Mesendoderm (in vitro differentiated cells): ENCODE measurements at regions not wholly inside any gene's neighbourhood (a gene's known extent, or its start where the extent isn't known, plus 50 kb on each side); places are given as distances from the start of the nearest gene placed in this dataset.
A peak's percentile ranks its signal among the peaks of the same experiment; 100 is the strongest.

Source experiments
- DNase-seq: peaks from one replicate; pipeline ENCODE4 v3.0.0; 2013
- H2AK5ac ChIP-seq: 2 replicates; pipeline ENCODE4 v1.6.1; 2013; ENCODE audit warnings: low read length, inconsistent platforms
- H2BK120ac ChIP-seq: 2 replicates; pipeline ENCODE4 v1.6.1; 2013; ENCODE audit warnings: low read depth, mild to moderate bottlenecking, low read length, moderate library complexity, mixed read lengths
- H2BK15ac ChIP-seq: replicated peaks from 2 replicates; pipeline ENCODE4 v1.6.1; 2013; ENCODE audit warnings: low read depth, mild to moderate bottlenecking, moderate library complexity
- H2BK5ac ChIP-seq: 2 replicates; pipeline ENCODE4 v1.6.1; 2013; ENCODE audit warnings: low read length, inconsistent platforms
- H3K18ac ChIP-seq: 2 replicates; pipeline ENCODE4 v1.6.1; 2013; ENCODE audit warnings: mild to moderate bottlenecking, low read length, mixed read lengths
- H3K23ac ChIP-seq: one replicate; pipeline ENCODE4 v1.6.1; 2013; ENCODE audit warnings: low read length
- H3K27ac ChIP-seq: 2 replicates; pipeline ENCODE4 v1.5.1; 2013; ENCODE audit warnings: low read depth, mild to moderate bottlenecking, inconsistent platforms, low read length, moderate library complexity
- H3K27me3 ChIP-seq: 2 replicates; pipeline ENCODE4 v1.6.1; 2013; ENCODE audit warnings: low read length, control low read depth, mild to moderate bottlenecking, inconsistent platforms; ENCODE audit not compliant: insufficient read depth, poor library complexity
- H3K36me3 ChIP-seq: 2 replicates; pipeline ENCODE4 v1.6.1; 2013; ENCODE audit warnings: low read length, inconsistent platforms; ENCODE audit not compliant: control insufficient read depth, insufficient read depth
- H3K4ac ChIP-seq: one replicate; pipeline ENCODE4 v1.6.1; 2013; ENCODE audit warnings: low read depth, mild to moderate bottlenecking, low read length, moderate library complexity
- H3K4me1 ChIP-seq: 2 replicates; pipeline ENCODE4 v1.6.1; 2013; ENCODE audit warnings: low read depth, low read length, inconsistent platforms; ENCODE audit not compliant: control insufficient read depth
- H3K4me2 ChIP-seq: 2 replicates; pipeline ENCODE4 v1.6.1; 2013; ENCODE audit warnings: low read length
- H3K4me3 ChIP-seq: 2 replicates; pipeline ENCODE4 v1.5.1; 2013; ENCODE audit warnings: mild to moderate bottlenecking, low read length
- H3K56ac ChIP-seq: one replicate; pipeline ENCODE4 v1.6.1; 2013; ENCODE audit warnings: low read length
- H3K79me1 ChIP-seq: 2 replicates; pipeline ENCODE4 v1.6.1; 2013; ENCODE audit warnings: low read length, inconsistent platforms
- H3K79me2 ChIP-seq: 2 replicates; pipeline ENCODE4 v1.6.1; 2013; ENCODE audit warnings: mild to moderate bottlenecking, low read length; ENCODE audit not compliant: control insufficient read depth, insufficient read depth
- H3K9ac ChIP-seq: 2 replicates; pipeline ENCODE4 v1.6.1; 2013; ENCODE audit warnings: low read length, inconsistent platforms
- H4K5ac ChIP-seq: one replicate; pipeline ENCODE4 v1.6.1; 2013; ENCODE audit warnings: low read length
- H4K8ac ChIP-seq: one replicate; pipeline ENCODE4 v1.6.1; 2013; ENCODE audit warnings: low read depth, mild to moderate bottlenecking, control low read depth, low read length, moderate library complexity
- WGBS: extraction: QIAGEN DNeasy Blood & Tissue Kit; methylation state at CpG from one replicate; pipeline ENCODE4 v1.1.7; 2013; ENCODE audit warnings: low lambda C conversion rate, missing lambda C conversion rate; ENCODE audit not compliant: insufficient coverage; ENCODE audit errors: extremely low coverage; 5-methylcytosine and 5-hydroxymethylcytosine counted together

DNA sequence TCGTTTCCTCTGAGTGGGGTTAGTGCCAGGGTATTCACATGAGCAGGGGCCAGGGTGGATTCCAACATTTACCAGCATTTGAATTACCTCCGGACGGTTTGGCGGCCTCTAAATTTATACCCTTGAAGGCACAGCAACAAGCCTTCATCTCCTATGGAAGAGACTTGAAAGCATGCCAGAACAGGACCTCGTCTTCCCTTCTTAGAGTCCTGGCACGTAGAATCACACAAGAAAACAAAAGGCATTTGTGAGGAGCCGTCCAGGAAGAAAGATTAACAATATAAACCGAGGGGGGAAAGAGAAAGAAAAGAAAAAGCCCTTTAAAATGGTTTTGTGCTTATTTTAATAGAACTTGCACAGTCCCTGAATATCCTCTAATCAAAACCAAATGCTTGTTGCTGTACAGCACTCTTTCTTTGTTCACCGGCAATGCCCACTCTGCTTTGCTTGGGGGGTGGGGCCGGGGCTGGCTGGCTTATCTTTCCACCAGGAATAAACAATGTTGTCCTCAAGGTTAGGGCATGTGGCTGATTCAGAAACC lies 575.8 kb upstream of the ZNF462 start:
- Histone ChIP-seq H3K27me3 (no peaks in the 10 kb centered on the region), H2BK120ac (no peak overlapping the region), H3K18ac (peak overlapping the region; percentile 68), H2AK5ac (no peak overlapping the region), H3K9ac (no peak overlapping the region), H3K27ac (no peak overlapping the region), H2BK5ac (no peak overlapping the region), H3K4me2 (no peak overlapping the region), H3K56ac (peak overlapping the region; percentile 6), H3K79me2 (no peaks in the 10 kb centered on the region), H3K4me1 (no peaks in the 10 kb centered on the region), H3K36me3 (no peaks in the 10 kb centered on the region), H3K79me1 (no peaks in the 10 kb centered on the region), H4K8ac (no peak overlapping the region), H3K23ac (no peak overlapping the region), H3K4ac (no peak overlapping the region), H2BK15ac (no peak overlapping the region), H3K4me3 (no peak overlapping the region), H4K5ac (no peak overlapping the region)
- no peak for DNase-seq
- no CpG with 5 or more reads among the region's 10 CpGs for WGBS

GRCh38 chr9:106287731-106288130 lies 575.2 kb upstream of the ZNF462 start:
- H3K4me2 ChIP-seq = no peak overlapping the region
- no peak overlapping the region for H2AK5ac ChIP-seq
- H3K4me3 ChIP-seq = no peak overlapping the region
- no peaks in the 10 kb centered on the region for H3K4me1 ChIP-seq
- H4K8ac ChIP-seq = no peak overlapping the region
- H3K9ac ChIP-seq = no peak overlapping the region
- no peaks in the 10 kb centered on the region for H3K79me2 ChIP-seq
- H2BK5ac ChIP-seq = no peak overlapping the region
- H2BK120ac ChIP-seq = no peak overlapping the region
- H3K27ac ChIP-seq = no peak overlapping the region
- H3K4ac ChIP-seq = no peak overlapping the region
- H4K5ac ChIP-seq = no peak overlapping the region
- H3K27me3 ChIP-seq = no peaks in the 10 kb centered on the region
- no peak overlapping the region for H3K18ac ChIP-seq
- no peak overlapping the region for H2BK15ac ChIP-seq
- H3K23ac ChIP-seq = no peak overlapping the region
- no peak overlapping the region for H3K56ac ChIP-seq
- no peak for DNase-seq
- H3K36me3 ChIP-seq = no peaks in the 10 kb centered on the region
- no peaks in the 10 kb centered on the region for H3K79me1 ChIP-seq
- WGBS = no CpG with 5 or more reads among the region's 9 CpGs

DNA sequence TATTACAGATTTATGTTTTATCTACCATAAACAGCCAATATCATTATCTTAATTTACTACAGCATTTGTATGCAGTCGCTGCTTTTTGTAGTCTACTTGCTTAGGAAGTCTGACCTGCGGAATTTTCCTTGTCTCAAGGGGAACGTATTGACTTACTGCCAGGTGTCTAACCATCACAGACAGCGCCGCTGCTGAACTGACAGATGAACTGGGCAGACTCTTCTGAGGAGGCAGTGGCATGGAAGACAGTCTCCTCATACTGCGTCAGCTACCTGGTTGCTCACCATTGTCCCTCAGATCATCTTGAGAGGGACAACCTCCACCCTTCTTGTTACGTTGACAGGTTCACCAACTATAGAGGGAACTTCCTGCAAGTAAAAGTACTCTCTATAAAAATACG lies 574.3 kb upstream of the ZNF462 start:
- Histone ChIP-seq H2BK120ac (no peak overlapping the region), H3K18ac (no peak overlapping the region), H3K56ac (no peak overlapping the region), H3K4me2 (no peak overlapping the region), H3K23ac (no peak overlapping the region), H3K27ac (no peak overlapping the region), H3K9ac (no peak overlapping the region), H2BK15ac (no peak overlapping the region), H3K4me1 (no peaks in the 10 kb centered on the region), H3K79me2 (no peaks in the 10 kb centered on the region), H2BK5ac (no peak overlapping the region), H3K27me3 (no peaks in the 10 kb centered on the region), H3K4me3 (no peak overlapping the region), H3K36me3 (no peaks in the 10 kb centered on the region), H2AK5ac (no peak overlapping the region), H4K5ac (no peak overlapping the region), H3K79me1 (no peaks in the 10 kb centered on the region), H3K4ac (no peak overlapping the region), H4K8ac (no peak overlapping the region)
- WGBS = no CpG with 5 or more reads among the region's 8 CpGs
- no peak for DNase-seq

DNA sequence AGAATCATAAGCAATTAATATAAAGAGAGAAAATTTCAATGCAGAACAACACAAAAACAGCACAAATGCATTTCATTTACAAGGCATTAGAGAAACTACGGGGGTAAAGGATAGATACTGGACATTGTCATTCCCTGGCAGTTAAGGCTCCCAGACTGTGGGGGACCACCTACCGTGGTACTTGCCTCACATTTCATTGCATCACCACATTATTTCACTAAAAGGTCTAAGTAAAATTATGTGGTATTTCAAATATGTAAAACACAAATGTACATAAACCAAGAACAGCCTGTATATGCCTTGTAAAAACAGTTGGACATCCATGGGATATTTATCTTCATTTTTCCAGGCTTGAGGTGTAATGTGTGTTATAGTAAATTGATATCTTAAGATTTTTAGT lies 571.2 kb upstream of the ZNF462 start:
- H3K4me3 ChIP-seq = no peak overlapping the region
- no peaks in the 10 kb centered on the region for H3K4me1 ChIP-seq
- no peak overlapping the region for H3K23ac ChIP-seq
- no peak overlapping the region for H4K5ac ChIP-seq
- no peak overlapping the region for H3K4ac ChIP-seq
- H2AK5ac ChIP-seq = no peak overlapping the region
- H3K79me1 ChIP-seq = no peaks in the 10 kb centered on the region
- no peak for DNase-seq
- no peaks in the 10 kb centered on the region for H3K36me3 ChIP-seq
- no peak overlapping the region for H3K9ac ChIP-seq
- H4K8ac ChIP-seq = no peak overlapping the region
- WGBS = no CpG with 5 or more reads among the region's 2 CpGs
- H2BK120ac ChIP-seq = no peak overlapping the region
- no peak overlapping the region for H2BK15ac ChIP-seq
- H3K27ac ChIP-seq = no peak overlapping the region
- H3K27me3 ChIP-seq = no peaks in the 10 kb centered on the region
- H3K79me2 ChIP-seq = no peaks in the 10 kb centered on the region
- H3K4me2 ChIP-seq = no peak overlapping the region
- H3K18ac ChIP-seq = no peak overlapping the region
- no peak overlapping the region for H2BK5ac ChIP-seq
- no peak overlapping the region for H3K56ac ChIP-seq

DNA sequence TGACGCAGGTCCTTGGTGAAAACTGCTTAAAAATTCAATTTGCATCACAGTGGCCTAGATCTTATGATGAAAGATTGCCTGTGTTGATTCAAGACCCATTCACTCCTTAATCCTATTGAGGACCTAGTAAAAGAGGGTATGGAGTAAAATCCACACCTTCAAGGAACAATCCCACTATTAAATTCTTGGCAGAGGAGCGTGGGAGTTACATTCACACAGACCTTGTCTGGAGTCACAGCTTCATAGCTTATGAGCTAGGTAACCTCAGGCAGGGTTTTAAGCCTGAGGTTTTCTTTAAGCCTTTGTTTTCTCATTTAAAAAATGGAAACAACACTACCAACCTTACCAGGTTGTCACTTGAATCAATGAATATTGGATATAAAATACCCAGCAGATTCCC lies 566.5 kb upstream of the ZNF462 start:
- H3K4me3 ChIP-seq = no peak overlapping the region
- no peak overlapping the region for H2BK5ac ChIP-seq
- no peak overlapping the region for H2BK15ac ChIP-seq
- no peak overlapping the region for H3K18ac ChIP-seq
- no peak overlapping the region for H2BK120ac ChIP-seq
- H3K36me3 ChIP-seq = no peaks in the 10 kb centered on the region
- H3K4me1 ChIP-seq = no peaks in the 10 kb centered on the region
- H2AK5ac ChIP-seq = no peak overlapping the region
- no peaks in the 10 kb centered on the region for H3K79me2 ChIP-seq
- no CpG with 5 or more reads among the region's 2 CpGs for WGBS
- no peak overlapping the region for H3K9ac ChIP-seq
- H3K23ac ChIP-seq = no peak overlapping the region
- H4K5ac ChIP-seq = no peak overlapping the region
- no peak overlapping the region for H3K56ac ChIP-seq
- H4K8ac ChIP-seq = no peak overlapping the region
- no peaks in the 10 kb centered on the region for H3K27me3 ChIP-seq
- DNase-seq = no peak
- no peak overlapping the region for H3K4ac ChIP-seq
- no peaks in the 10 kb centered on the region for H3K79me1 ChIP-seq
- no peak overlapping the region for H3K27ac ChIP-seq
- H3K4me2 ChIP-seq = no peak overlapping the region

- Histone ChIP-seq H4K5ac (no peak overlapping the region), H3K9ac (no peak overlapping the region), H4K8ac (no peak overlapping the region), H3K79me2 (no peaks in the 10 kb centered on the region), H3K27me3 (no peaks in the 10 kb centered on the region), H2BK120ac (no peak overlapping the region), H3K4me2 (no peak overlapping the region), H3K4me3 (no peak overlapping the region), H3K4ac (no peak overlapping the region), H2BK5ac (no peak overlapping the region), H3K4me1 (no peaks in the 10 kb centered on the region), H3K36me3 (no peaks in the 10 kb centered on the region), H3K18ac (no peak overlapping the region), H2AK5ac (no peak overlapping the region), H3K23ac (no peak overlapping the region), H3K79me1 (no peaks in the 10 kb centered on the region), H2BK15ac (no peak overlapping the region), H3K27ac (no peak overlapping the region), H3K56ac (no peak overlapping the region)
- WGBS = no CpG with 5 or more reads among the region's 3 CpGs
- no peak for DNase-seq
Observed at GRCh38 chr9:106298997-106299396, 564.0 kb upstream of the ZNF462 start.
